ENCODE measurements at regions not wholly inside any gene's neighbourhood (a gene's known extent, or its start where the extent isn't known, plus 50 kb on each side); places are given as distances from the start of the nearest gene placed in this dataset.

- TF ChIP-seq, protein P1, sequence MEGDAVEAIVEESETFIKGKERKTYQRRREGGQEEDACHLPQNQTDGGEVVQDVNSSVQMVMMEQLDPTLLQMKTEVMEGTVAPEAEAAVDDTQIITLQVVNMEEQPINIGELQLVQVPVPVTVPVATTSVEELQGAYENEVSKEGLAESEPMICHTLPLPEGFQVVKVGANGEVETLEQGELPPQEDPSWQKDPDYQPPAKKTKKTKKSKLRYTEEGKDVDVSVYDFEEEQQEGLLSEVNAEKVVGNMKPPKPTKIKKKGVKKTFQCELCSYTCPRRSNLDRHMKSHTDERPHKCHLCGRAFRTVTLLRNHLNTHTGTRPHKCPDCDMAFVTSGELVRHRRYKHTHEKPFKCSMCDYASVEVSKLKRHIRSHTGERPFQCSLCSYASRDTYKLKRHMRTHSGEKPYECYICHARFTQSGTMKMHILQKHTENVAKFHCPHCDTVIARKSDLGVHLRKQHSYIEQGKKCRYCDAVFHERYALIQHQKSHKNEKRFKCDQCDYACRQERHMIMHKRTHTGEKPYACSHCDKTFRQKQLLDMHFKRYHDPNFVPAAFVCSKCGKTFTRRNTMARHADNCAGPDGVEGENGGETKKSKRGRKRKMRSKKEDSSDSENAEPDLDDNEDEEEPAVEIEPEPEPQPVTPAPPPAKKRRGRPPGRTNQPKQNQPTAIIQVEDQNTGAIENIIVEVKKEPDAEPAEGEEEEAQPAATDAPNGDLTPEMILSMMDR (IDR thresholded peaks at IDR 0.05; ENCODE audit: low read length) = no peak
- no peak for TF ChIP-seq EZH2 (IDR thresholded peaks at IDR 0.05; ENCODE audit: borderline replicate concordance, low read length)
Observed at GRCh38 chr9:14014744-14015143, 299.2 kb downstream of the NFIB start.
